CD14-positive monocyte (primary cell): ENCODE measurements at regions not wholly inside any gene's neighbourhood (a gene's known extent, or its start where the extent isn't known, plus 50 kb on each side); places are given as distances from the start of the nearest gene placed in this dataset.

Source experiments
- DNase-seq, 3 donors: peaks; one replicate each; pipeline ENCODE4 v3.0.0-alpha.2; 2011 to 2022
- H2AFZ ChIP-seq: 2 replicates; pipeline ENCODE4 v1.6.0; 2012; ENCODE audit warnings: mild to moderate bottlenecking, low read depth, low read length, inconsistent platforms; ENCODE audit not compliant: insufficient read depth, poor library complexity, severe bottlenecking
- H3K27ac ChIP-seq, 2 donors: 1 replicate in 1 of 2; 2 replicates in 1 of 2; pipeline ENCODE4 v1.5.1; 2012 to 2013; ENCODE audit warnings: low read length in 2 of 2, control low read depth in 1 of 2, inconsistent platforms in 1 of 2, low read depth in 1 of 2, mild to moderate bottlenecking in 1 of 2
- H3K27me3 ChIP-seq, 2 donors: one replicate each; pipeline versions ENCODE4 v1.6.0 to v1.6.1; 2011 to 2013; ENCODE audit warnings: low read length in 2 of 2; ENCODE audit not compliant: control insufficient read depth in 2 of 2, insufficient read depth in 2 of 2
- H3K36me3 ChIP-seq, 2 donors: replicated peaks in 1 of 2; 1 replicate in 1 of 2; 2 replicates in 1 of 2; pipeline versions ENCODE4 v1.5.1 to v1.6.1; 2012 to 2013; ENCODE audit warnings: low read length in 2 of 2, control low read depth in 1 of 2, inconsistent platforms in 1 of 2, mild to moderate bottlenecking in 1 of 2; ENCODE audit not compliant: insufficient read depth in 2 of 2, control insufficient read depth in 1 of 2
- H3K4me1 ChIP-seq, 2 donors: 1 replicate in 1 of 2; 2 replicates in 1 of 2; pipeline versions ENCODE4 v1.5.1 to v1.6.1; 2012 to 2013; ENCODE audit warnings: low read length in 2 of 2, control low read depth in 1 of 2, inconsistent platforms in 1 of 2, mild to moderate bottlenecking in 1 of 2, moderate library complexity in 1 of 2; ENCODE audit not compliant: insufficient read depth in 2 of 2, control insufficient read depth in 1 of 2
- H3K4me2 ChIP-seq: replicated peaks from 2 replicates; pipeline ENCODE3; 2012; ENCODE audit warnings: low read length, moderate library complexity, mild to moderate bottlenecking; ENCODE audit not compliant: poor library complexity, severe bottlenecking; ENCODE audit errors: extremely low read depth
- H3K4me3 ChIP-seq, 3 experiments: fragments of 200-600 bp in 1 of 3; sonication (generic) in 1 of 3; replicated peaks in 1 of 3; 1 replicate in 2 of 3; 2 replicates in 1 of 3; pipeline ENCODE4 v1.5.1; 2011 to 2013; ENCODE audit warnings: low read length in 3 of 3, mild to moderate bottlenecking in 3 of 3, control low read depth in 2 of 3, low read depth in 2 of 3, inconsistent platforms in 1 of 3, moderate library complexity in 1 of 3
- H3K79me2 ChIP-seq: 2 replicates; pipeline ENCODE4 v1.6.0; 2012; ENCODE audit warnings: mild to moderate bottlenecking, control low read depth, inconsistent platforms, low read length, moderate library complexity; ENCODE audit not compliant: insufficient read depth
- H3K9ac ChIP-seq: 2 replicates; pipeline ENCODE4 v1.6.0; 2017; ENCODE audit warnings: low read length, mild to moderate bottlenecking; ENCODE audit not compliant: insufficient read depth, poor library complexity, severe bottlenecking
- H3K9me3 ChIP-seq, 2 donors: replicated peaks in 1 of 2; 1 replicate in 1 of 2; 2 replicates in 1 of 2; pipeline versions ENCODE4 v1.5.1 to v1.6.1; 2012 to 2013; ENCODE audit warnings: low read length in 2 of 2, control low read depth in 1 of 2; ENCODE audit not compliant: control insufficient read depth in 1 of 2, insufficient read depth in 1 of 2
- H4K20me1 ChIP-seq: 2 replicates; pipeline ENCODE4 v1.6.0; 2012; ENCODE audit warnings: mild to moderate bottlenecking, low read length, control low read depth, moderate library complexity; ENCODE audit not compliant: insufficient read depth
- H3K27ac Mint-ChIP-seq, 7 donors: one replicate each; pipeline ENCODE4 v1.8.0; 2020; ENCODE audit warnings: mild to moderate bottlenecking in 7 of 7, mixed read lengths in 7 of 7, moderate library complexity in 6 of 7, inconsistent platforms in 2 of 7
- H3K27me3 Mint-ChIP-seq, 3 donors: one replicate each; pipeline ENCODE4 v1.8.0; 2021 to 2022; ENCODE audit warnings: low read depth in 3 of 3, mild to moderate bottlenecking in 3 of 3, mixed read lengths in 3 of 3, moderate library complexity in 3 of 3, inconsistent platforms in 1 of 3
- H3K36me3 Mint-ChIP-seq, 2 donors: one replicate each; pipeline ENCODE4 v1.8.0; 2020; ENCODE audit warnings: mixed read lengths in 2 of 2, inconsistent platforms in 1 of 2, mild to moderate bottlenecking in 1 of 2
- H3K4me1 Mint-ChIP-seq: one replicate; pipeline ENCODE4 v1.8.0; 2020; ENCODE audit warnings: mild to moderate bottlenecking, mixed read lengths
- H3K4me3 Mint-ChIP-seq, 2 donors: one replicate each; pipeline ENCODE4 v1.8.0; 2020; ENCODE audit warnings: mild to moderate bottlenecking in 2 of 2, mixed read lengths in 2 of 2, moderate library complexity in 1 of 2
- H3K9me3 Mint-ChIP-seq, 7 donors: one replicate each; pipeline ENCODE4 v1.8.0; 2020 to 2022; ENCODE audit warnings: mixed read lengths in 7 of 7, mild to moderate bottlenecking in 6 of 7, moderate library complexity in 6 of 7, inconsistent platforms in 2 of 7
- WGBS: methylation state at CpG from one replicate; pipeline ENCODE4 v1.1.5; 2013; ENCODE audit warnings: missing lambda C conversion rate; ENCODE audit not compliant: insufficient coverage; 5-methylcytosine and 5-hydroxymethylcytosine counted together
- intact Hi-C, 2 donors: fragments of 100-400 bp; cut with micrococcal nuclease; formaldehyde crosslinking; loops; one replicate each; pipeline versions ENCODE4 v1.15.0 to v1.15.1; 2023
- TF ChIP-seq, protein P1 (sequence below): fragments of 200-600 bp; IDR thresholded peaks from one replicate; pipeline ENCODE4 v1.8.0; 2022; ENCODE audit warnings: antibody characterized with exemption, mild to moderate bottlenecking

DNA sequence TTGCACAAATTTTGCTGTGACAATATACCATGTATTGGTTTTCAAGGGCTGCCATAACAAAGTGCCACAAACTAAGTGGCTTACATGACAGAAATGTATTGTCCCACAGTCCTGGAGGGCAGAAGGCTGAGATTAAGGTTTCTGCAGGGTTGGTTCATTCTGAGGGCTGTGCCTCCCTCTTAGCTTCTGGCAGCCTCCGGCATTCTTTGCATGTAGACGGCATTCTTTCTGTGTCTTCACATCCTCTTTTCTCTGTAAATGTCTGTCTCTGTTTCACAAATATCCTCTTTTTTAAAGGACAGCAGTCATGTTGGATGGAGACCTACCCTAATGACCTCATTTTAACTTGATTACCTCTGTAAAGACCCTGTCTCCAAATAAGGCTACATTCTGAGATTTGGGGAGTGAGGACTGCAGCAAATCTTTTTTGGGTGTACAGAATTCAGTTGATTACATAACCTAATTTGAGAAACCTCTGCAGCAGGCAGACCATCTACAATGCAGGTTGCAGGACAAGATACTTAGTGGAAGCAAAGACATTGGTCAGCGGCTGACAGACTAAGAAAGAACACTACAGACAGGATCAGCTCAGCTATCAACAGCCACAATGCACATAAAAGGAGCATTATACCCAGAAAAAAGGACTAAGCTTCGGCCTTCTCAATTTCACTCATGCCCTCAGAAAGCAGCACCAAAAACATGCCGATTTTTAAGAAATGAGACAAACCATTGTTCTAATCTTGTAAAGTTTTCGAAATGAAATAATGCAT is 84.6 kb upstream of the FAM3C start:
- peaks cover 0 to 2% (median 0%) of the 10 kb centered on the region in 3 donors for H3K27me3 Mint-ChIP-seq
- H3K4me2 ChIP-seq = no peak overlapping the region
- no peak overlapping the region for H3K4me3 Mint-ChIP-seq
- TF ChIP-seq, protein P1, sequence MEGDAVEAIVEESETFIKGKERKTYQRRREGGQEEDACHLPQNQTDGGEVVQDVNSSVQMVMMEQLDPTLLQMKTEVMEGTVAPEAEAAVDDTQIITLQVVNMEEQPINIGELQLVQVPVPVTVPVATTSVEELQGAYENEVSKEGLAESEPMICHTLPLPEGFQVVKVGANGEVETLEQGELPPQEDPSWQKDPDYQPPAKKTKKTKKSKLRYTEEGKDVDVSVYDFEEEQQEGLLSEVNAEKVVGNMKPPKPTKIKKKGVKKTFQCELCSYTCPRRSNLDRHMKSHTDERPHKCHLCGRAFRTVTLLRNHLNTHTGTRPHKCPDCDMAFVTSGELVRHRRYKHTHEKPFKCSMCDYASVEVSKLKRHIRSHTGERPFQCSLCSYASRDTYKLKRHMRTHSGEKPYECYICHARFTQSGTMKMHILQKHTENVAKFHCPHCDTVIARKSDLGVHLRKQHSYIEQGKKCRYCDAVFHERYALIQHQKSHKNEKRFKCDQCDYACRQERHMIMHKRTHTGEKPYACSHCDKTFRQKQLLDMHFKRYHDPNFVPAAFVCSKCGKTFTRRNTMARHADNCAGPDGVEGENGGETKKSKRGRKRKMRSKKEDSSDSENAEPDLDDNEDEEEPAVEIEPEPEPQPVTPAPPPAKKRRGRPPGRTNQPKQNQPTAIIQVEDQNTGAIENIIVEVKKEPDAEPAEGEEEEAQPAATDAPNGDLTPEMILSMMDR = no peak
- no peaks in the 10 kb centered on the region for H3K36me3 ChIP-seq
- intact Hi-C loops = no loop called here
- no peaks in the 10 kb centered on the region for H3K4me1 ChIP-seq
- DNase-seq = no peak
- H3K9ac ChIP-seq = no peak overlapping the region
- H4K20me1 ChIP-seq = no peaks in the 10 kb centered on the region
- H3K9me3 Mint-ChIP-seq = peaks cover 0 to 2% (median 0%) of the 10 kb centered on the region in 7 donors
- no peaks in the 10 kb centered on the region for H3K36me3 Mint-ChIP-seq
- H2AFZ ChIP-seq = no peak overlapping the region
- H3K27me3 ChIP-seq = no peaks in the 10 kb centered on the region
- no peak overlapping the region for H3K4me3 ChIP-seq
- no peaks in the 10 kb centered on the region for H3K9me3 ChIP-seq
- no peak overlapping the region for H3K27ac Mint-ChIP-seq
- WGBS = 87% methylated on average over 3 of the region's 6 CpGs
- H3K4me1 Mint-ChIP-seq = no peaks in the 10 kb centered on the region
- no peak overlapping the region for H3K27ac ChIP-seq
- no peaks in the 10 kb centered on the region for H3K79me2 ChIP-seq

DNA sequence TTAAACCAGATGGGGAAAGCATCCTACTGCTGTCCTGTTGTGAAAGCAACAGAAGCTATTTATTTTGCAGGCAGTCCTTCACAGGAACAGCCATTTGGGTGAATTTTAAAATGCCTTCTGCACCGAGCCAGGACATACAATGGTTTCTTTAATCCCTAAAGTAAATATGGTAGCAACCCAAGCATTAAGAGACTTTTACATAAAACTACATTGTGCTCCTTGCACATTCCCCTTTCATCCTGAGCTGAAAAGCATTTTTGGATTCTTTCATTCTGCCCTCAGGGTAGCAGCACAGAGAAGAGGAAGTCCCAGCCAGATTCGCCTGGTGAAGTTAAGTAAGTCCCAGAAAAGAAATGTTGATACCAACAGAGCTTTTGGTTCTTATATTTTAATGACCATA is 84.0 kb upstream of the FAM3C start:
- H3K36me3 Mint-ChIP-seq = no peaks in the 10 kb centered on the region
- Histone ChIP-seq H3K4me2 (no peak overlapping the region), H3K4me1 (no peaks in the 10 kb centered on the region), H2AFZ (no peak overlapping the region), H3K9ac (no peak overlapping the region), H4K20me1 (no peaks in the 10 kb centered on the region), H3K4me3 (no peak overlapping the region), H3K79me2 (no peaks in the 10 kb centered on the region), H3K27me3 (no peaks in the 10 kb centered on the region), H3K36me3 (no peaks in the 10 kb centered on the region), H3K9me3 (no peaks in the 10 kb centered on the region), H3K27ac (no peak overlapping the region)
- no peak overlapping the region for H3K27ac Mint-ChIP-seq
- peaks cover 0 to 1% (median 0%) of the 10 kb centered on the region in 7 donors for H3K9me3 Mint-ChIP-seq
- peaks cover 0 to 2% (median 0%) of the 10 kb centered on the region in 3 donors for H3K27me3 Mint-ChIP-seq
- no peaks in the 10 kb centered on the region for H3K4me1 Mint-ChIP-seq
- no peak for DNase-seq
- TF ChIP-seq, protein P1 = no peak
- WGBS = 0% methylated on average over 1 of the region's 2 CpGs
- H3K4me3 Mint-ChIP-seq = no peak overlapping the region
- intact Hi-C loops = no loop called here
